ENCODE measurements at regions not wholly inside any gene's neighbourhood (a gene's known extent, or its start where the extent isn't known, plus 50 kb on each side); places are given as distances from the start of the nearest gene placed in this dataset.

DNA sequence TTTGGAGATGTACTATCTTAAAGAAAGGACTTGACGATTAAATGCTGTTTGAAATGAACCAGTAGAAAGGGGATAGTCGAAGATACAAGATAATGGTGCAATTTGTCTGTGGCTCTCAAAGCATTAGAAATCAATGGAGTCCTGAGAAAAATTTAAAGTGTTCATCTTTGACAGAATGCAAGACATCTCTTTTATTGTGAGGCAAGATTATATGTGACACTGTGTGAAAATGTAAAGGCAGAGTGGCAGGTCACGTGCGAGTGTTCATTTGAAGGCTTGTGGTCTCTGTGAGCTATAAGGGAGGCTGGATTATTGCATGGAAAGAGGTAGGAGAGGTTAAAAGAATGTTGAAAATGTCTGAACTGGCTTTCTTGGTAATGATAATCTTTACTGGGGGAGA, 709.2 kb downstream of the DSC3 start:
- TF ChIP-seq, protein P1, sequence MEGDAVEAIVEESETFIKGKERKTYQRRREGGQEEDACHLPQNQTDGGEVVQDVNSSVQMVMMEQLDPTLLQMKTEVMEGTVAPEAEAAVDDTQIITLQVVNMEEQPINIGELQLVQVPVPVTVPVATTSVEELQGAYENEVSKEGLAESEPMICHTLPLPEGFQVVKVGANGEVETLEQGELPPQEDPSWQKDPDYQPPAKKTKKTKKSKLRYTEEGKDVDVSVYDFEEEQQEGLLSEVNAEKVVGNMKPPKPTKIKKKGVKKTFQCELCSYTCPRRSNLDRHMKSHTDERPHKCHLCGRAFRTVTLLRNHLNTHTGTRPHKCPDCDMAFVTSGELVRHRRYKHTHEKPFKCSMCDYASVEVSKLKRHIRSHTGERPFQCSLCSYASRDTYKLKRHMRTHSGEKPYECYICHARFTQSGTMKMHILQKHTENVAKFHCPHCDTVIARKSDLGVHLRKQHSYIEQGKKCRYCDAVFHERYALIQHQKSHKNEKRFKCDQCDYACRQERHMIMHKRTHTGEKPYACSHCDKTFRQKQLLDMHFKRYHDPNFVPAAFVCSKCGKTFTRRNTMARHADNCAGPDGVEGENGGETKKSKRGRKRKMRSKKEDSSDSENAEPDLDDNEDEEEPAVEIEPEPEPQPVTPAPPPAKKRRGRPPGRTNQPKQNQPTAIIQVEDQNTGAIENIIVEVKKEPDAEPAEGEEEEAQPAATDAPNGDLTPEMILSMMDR (IDR thresholded peaks at IDR 0.05) = no peak
- TF ChIP-seq POLR2A (IDR thresholded peaks at IDR 0.05) = no peak
